Caki2 (cell line): ENCODE measurements at regions not wholly inside any gene's neighbourhood (a gene's known extent, or its start where the extent isn't known, plus 50 kb on each side); places are given as distances from the start of the nearest gene placed in this dataset.
"Not testable (repeated sequence)": the region's sequence is repeated elsewhere in the genome, so short reads cannot be mapped to it uniquely, and the experiment has no call there.

ENCODE experiments used
- DNase-seq: peaks from one replicate; pipeline ENCODE4 v3.0.0-alpha.2; 2015; ENCODE audit warnings: low read depth
- in situ Hi-C: cut with HindIII; loops from 2 replicates; pipeline ENCODE4 v1.10.0; 2016; ENCODE audit warnings: low sequenced_read_pairs, low pct_unique_long_range_greater_than_20kb, mixed read lengths

DNA sequence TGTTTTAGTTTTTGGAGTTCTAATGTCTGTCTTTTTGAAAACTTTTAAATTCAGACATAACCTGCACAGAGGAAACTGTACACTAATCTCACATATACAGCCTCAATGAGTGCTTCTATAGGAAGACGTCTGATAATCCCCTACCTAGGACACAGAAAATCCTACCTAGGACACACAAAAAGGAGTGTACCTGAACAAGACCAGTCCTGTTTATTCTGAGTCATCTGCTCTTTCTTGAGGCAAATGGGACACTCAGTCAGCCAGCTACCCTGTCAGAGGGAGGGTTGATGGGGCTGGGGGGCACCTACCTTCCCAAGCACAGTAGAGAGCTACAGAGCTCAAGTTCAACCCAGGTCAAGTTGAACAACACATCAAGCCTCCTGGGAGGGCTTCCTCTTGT lies 346.6 kb upstream of the NCAM1 start:
- in situ Hi-C loops, result no loop called here

DNA sequence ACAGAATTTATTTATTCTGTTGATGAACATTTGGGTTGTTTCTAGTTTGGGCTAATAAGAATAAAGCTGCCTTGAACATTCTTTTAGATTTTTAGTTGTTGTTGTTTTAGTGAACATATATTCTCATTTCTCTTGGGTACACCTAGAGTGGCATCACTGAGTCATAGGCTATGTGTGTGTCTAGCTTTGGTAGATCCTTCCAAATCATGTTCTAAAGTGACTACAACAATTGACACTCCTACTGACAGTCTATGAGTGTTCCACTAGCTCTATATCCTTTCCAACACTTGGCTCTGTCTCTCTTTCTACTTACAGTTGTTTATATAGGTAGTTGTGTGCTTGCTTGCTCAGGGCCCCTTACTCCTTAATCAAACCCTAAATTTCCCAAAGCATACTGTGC lies 346.0 kb upstream of the NCAM1 start:
- no peak for DNase-seq
- in situ Hi-C loops, result no loop called here

More for the DNA sequence above, 346.6 kb upstream of the NCAM1 start:
- DNase-seq, result no peak

GRCh38 chr11:112615891-112616290 lies 345.3 kb upstream of the NCAM1 start:
- in situ Hi-C loops, result no loop called here
- no peak for DNase-seq

DNA sequence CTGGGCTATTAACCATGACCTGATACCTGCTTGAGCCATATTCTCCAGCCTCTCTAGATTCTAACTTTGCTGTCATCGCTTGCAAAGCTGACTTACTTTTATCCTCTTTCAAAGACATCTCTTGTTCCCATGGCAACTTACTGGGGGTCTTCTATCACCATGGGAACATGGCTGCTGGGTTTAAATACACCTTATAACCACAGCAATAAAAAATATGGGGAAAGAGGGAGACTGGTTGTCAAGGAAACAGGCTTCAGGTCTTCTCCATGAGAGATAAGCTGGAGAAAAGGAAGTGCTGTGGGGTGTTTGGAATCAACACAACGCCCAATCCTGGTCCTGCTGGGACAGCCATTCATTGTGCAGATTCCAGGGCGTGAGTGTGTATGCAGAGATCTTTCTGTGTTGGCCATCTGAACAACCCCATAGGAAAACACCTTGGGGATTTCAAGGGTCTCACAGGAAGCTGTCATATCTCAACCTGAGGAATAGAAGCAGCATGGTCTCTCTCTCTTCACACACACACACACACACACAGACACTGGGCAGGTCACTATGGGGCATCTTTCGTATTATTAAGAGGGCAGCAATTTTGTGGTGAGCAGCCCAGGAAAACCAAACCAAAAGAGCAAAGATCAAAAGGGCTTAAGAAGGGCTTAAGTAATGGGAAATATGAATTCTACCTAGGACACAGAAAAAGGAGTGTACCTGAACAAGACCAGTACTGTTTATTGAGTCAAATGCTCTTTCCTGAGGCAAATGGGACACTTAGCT lies 344.7 kb upstream of the NCAM1 start:
- in situ Hi-C loops, result no loop called here
- DNase-seq, result no peak

- in situ Hi-C loops, result no loop called here
- no peak for DNase-seq
These were observed 344.2 kb upstream of the NCAM1 start for GRCh38 chr11:112617098-112617425.

DNA sequence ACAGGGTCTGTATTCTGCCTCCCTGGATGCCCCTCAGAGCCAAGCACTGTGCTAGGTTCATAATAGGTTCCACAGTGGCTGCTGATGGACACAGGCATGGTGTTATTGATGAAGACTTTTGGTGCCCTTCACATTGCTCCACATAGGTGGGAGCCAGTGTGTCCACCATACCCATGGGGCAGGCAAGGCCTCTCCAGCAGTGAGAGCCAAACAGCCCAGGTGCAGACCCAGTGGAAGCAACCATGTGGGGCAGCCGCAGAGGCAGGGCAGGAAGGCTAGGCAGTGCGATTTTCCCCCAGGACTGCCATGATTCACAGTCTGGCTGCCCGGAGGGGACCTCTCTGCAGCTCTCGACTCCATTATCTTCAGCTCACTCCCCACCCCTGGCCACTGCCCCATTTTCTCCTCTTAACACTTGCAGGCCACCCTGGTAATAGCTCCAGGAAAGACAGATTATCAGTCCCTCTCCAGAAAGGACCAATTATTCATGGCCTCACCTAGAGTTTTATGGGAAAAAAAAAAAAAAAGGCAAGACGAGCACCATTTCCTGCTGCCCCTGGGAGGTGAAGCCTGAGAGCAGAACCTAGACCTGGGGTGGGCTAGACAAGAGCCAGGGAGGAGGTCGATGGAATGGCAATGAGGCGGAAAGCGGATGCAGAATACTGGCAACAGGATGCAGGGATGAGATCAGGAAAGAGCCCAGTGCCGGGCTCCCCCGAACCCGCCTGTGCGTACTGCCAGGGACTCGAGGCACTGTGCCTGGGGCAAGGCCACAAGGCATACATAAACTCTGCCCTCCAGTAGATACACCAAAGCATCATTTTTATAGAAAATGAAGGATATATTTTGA lies 343.0 kb upstream of the NCAM1 start:
- in situ Hi-C loops, result no loop called here
- DNase-seq, result no peak

- in situ Hi-C loops, result no loop called here
These were observed 342.1 kb upstream of the NCAM1 start for GRCh38 chr11:112619106-112619505.

DNA sequence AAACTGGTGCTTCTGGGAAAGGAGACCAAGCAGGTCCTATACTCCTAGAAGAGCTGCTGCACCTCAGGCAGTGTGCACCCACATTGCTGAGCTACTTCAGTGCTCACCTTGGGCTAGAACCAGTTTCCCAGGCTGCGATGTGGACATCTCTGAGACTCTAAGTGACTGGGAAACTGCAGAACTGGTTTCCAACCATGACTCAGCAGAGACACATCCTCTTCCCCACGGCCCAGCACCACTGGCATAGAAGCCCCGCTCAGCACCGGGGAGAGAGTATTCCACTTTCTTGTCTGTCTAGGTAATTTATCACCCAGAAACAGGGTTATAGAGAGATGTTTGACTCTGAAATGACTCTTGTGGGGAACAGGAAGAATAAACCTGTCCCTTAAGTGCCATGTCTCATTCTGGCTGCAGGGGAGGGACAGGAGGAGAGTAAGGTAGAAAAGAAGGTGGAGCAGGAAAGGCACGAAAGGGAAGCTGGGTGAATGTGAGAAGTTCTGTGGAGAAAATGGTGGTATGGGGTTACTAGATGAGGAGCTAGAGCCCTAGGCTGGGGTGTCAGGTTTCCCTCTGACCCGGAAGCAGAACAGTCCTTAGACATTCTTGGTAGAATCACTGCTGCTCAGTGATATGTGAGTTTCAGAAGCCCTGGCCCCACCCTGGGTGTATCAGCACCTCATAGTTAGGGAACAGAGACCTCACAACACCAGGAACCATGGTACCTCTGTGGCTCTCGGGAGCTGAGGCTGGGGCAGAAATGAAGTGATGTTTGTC lies 340.4 kb upstream of the NCAM1 start:
- no peak for DNase-seq
- in situ Hi-C loops, result no loop called here

More at GRCh38 chr11:112619106-112619505, 342.1 kb upstream of the NCAM1 start:
- DNase-seq, result no peak

DNA sequence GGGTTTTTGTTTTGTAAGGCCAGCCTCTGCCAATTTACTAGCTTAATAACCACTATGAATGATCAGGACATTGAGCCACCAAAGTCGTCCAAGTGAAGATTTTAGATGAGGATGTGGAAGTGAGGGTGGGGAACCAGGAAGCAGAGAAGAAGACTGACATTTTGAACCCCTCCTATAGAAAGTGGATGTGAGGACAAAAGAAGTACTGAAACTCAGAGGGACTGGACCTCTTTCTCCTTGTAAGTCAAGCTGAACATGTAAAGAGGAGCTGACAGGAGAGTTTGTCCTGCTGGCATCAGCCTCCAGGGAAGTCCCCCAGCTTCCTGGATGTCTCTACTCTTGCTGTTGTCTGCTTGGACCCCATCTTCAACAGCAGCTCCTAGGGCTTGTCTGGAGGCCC lies 338.2 kb upstream of the NCAM1 start:
- in situ Hi-C loops, result no loop called here
- no peak for DNase-seq

DNA sequence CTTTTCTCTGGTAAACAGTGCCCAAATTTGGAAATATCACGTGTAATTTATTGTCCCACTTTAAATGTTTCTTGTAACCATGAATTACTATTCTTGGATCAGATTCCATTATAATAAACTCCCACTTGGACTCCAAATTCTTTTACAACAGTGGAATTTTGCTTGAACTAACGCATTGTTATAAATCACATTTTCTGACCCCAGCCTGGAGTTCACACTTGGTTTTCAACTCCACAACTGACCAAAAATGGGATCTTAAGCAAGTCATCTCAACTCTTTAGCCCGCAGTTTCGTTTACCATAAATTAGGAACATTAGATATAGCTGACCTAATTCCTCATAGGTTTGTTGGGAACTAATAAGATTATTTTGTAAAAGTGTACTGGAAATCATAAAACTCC lies 336.8 kb upstream of the NCAM1 start:
- in situ Hi-C loops, result no loop called here
- no peak for DNase-seq

DNA sequence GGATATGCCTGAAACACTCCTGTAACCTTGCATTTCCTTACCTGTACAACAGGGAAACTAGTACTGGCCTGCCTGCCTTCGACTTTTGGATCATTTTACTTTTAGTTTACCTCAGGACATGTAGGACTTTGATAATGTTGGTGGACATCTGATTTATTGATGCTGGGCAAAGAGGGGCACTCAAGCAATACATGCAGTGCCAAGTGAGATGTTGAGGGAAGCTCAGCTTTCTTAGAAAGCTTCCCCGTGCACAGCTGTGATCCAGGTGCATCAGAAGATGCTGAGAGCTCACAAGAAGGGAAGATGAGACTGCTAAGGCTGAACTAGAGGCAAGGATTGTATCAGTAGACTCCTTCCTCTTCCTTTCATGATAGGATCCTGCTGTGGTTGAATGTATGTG lies 336.2 kb upstream of the NCAM1 start:
- DNase-seq, in situ Hi-C loops: not testable (repeated sequence)

DNA sequence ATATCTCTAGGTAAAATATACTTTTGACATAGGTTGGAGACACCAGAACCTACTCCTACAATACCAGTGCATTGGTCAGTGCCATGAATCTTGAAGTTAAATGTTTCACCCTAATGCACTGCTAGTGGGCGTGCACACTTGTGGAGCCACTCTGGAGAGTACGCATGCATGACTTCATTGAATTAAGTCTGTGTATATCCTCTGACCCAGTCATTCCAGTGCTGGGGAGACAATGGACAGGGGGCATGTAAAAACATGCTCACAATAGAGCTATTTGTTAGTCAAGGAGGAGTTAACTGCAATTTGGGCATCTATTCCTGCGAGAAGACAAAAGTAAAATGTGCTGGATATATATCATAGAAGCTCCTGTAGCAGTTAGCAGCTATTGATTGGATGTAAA lies 335.4 kb upstream of the NCAM1 start:
- in situ Hi-C loops, result no loop called here
- no peak for DNase-seq

DNA sequence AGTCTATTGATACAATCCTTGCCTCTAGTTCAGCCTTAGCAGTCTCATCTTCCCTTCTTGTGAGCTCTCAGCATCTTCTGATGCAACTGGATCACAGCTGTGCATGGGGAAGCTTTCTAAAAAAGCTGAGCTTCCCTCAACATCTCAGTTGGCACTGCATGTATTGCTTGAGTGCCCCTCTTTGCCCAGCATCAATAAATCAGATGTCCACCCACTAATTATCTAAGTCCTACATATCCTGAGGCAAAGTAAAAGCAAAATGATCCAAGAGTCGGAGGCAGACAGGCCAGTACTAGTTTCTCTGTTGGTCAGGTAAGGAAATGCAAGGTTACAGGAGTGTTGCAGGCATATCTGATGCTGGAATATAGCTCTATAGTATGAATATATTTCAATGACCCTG lies 334.5 kb upstream of the NCAM1 start:
- DNase-seq, result no peak

DNA sequence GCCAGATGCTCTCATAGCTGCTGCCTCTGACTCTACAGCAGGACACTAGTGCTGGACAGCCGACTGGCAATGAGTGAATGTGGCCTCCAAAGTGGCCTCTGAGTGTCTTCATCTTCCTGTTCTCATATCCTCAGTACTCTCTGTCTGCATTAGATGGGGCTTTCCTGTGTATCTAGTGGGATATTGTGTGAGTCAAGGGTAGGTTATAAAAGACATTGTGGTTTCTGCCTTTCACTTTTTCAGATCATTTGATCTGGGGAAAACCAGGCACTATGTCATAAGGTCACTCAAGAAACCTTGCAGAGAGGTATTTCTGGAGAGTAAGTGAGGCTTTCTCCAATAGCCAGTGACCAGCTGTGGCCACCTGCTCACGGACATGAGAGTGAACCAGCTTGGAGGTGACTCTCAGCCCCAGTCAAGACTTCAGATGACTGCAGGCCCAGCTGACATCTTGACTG lies 333.6 kb upstream of the NCAM1 start:
- in situ Hi-C loops, result no loop called here

More for the DNA sequence above, 334.5 kb upstream of the NCAM1 start:
- in situ Hi-C loops, result no loop called here

GRCh38 chr11:112628676-112629075 lies 332.5 kb upstream of the NCAM1 start:
- in situ Hi-C loops, result no loop called here
- DNase-seq, result no peak

More for the DNA sequence above, 333.6 kb upstream of the NCAM1 start:
- DNase-seq, result no peak

GRCh38 chr11:112630496-112630895 lies 330.7 kb upstream of the NCAM1 start:
- no peak for DNase-seq
- in situ Hi-C loops, result no loop called here

- no peak for DNase-seq
- in situ Hi-C loops, result no loop called here
These were observed 329.9 kb upstream of the NCAM1 start for GRCh38 chr11:112631333-112631732.

DNA sequence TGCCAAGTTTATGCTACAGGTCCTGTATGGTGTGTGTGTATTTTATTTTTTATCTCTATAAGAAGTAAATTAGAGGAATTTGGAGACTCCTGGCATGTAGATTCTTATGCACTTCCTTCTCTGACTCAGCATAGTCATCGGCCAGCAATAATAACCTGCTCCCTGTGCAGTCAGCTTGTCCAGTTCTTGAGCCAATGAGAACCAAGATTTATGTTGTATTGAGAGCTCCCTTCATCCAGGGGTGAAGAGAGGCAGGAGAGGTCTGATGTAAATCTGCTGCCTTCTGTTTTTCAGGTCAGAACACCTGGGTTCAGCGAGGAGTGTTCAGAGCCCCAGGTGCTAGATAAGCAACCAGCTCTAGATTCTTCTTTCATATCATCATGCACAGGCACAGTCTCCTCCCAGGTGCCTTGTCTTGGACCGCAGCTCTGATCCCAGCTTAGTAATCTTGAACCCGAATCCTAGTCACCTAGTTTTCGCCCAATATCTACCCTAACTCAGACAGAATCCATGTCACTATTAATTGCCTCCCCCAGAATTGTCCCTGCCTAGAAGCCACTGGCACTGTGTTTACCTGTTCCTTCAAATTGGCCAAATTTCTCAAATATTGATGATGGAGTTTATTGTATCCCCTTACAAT lies 328.2 kb upstream of the NCAM1 start:
- in situ Hi-C loops, result no loop called here
- peak; percentile 12 for DNase-seq
